ENCODE measurements at regions not wholly inside any gene's neighbourhood (a gene's known extent, or its start where the extent isn't known, plus 50 kb on each side); places are given as distances from the start of the nearest gene placed in this dataset.

- no peak overlapping the region for H3K4me3 ChIP-seq (ENCODE audit: insufficient read depth, low read depth, low read length)
- no peak overlapping the region for H4K8ac ChIP-seq (ENCODE audit: low read depth in 2 of 2, low read length in 2 of 2)
- POLR2A ChIA-PET (ENCODE audit: unreplicated experiment) = no interaction called here
- dilution Hi-C loops (cut with HindIII; ENCODE audit: low sequenced_read_pairs, unreplicated experiment) (no loop called here), in situ Hi-C loops (cut with MboI; ENCODE audit: low sequenced_read_pairs) (no loop called here), intact Hi-C loops (cut with micrococcal nuclease) (no loop called here)
- H2AK9ac ChIP-seq (replicated peaks; ENCODE audit: low read depth, low read length, poor library complexity) = no peak overlapping the region
- no peak overlapping the region for H2BK15ac ChIP-seq (ENCODE audit: low read depth, low read length)
- CTCF ChIA-PET = interaction anchor here (0.6 kb wide), 1 partner anchor 1571 kb away, joined by 3 read pairs; no protein-coding TSS in a partner anchor
- no peak overlapping the region for H2AK5ac ChIP-seq (ENCODE audit: low read depth, low read length)
- H3K4ac ChIP-seq (ENCODE audit: low read depth, low read length) = no peak overlapping the region
- no peak overlapping the region for H4K91ac ChIP-seq (ENCODE audit: insufficient read depth, low read depth, low read length)
- no peaks in the 10 kb centered on the region for H3K79me1 ChIP-seq (ENCODE audit: low read depth in 1 of 2, low read length in 2 of 2)
- no peak overlapping the region for H3K9ac ChIP-seq (ENCODE audit: low read depth, low read length)
- 100% methylated on average over 1 of the region's 2 CpGs; no CpG with 5 or more reads in 1 of the 2 experiments for WGBS, 2 experiments (ENCODE audit: extremely low coverage in 2 of 2, insufficient read length in 1 of 2)
- no peak overlapping the region for H2AFZ ChIP-seq (replicated peaks; ENCODE audit: low read length, poor library complexity)
- BruUV-seq (replicated peaks) = no TSS peak
- no peaks in the 10 kb centered on the region for H3K4me1 ChIP-seq (ENCODE audit: control insufficient read depth, insufficient read depth, low read length)
- H3K27ac ChIP-seq (ENCODE audit: insufficient read depth, low read length) = no peak overlapping the region
- H3K9me1 ChIP-seq (ENCODE audit: insufficient read depth, low read length) = no peaks in the 10 kb centered on the region
- no peak overlapping the region for H3K56ac ChIP-seq (ENCODE audit: extremely low read depth, insufficient read depth, low read length)
- TF ChIP-seq POLR2A (IDR thresholded peaks at IDR 0.05; ENCODE audit: low read depth, low read length) = no peak
- TF ChIP-seq MXI1 (IDR thresholded peaks at IDR 0.05; ENCODE audit: borderline replicate concordance, low read depth, low read length) = no peak
- no peak for TF ChIP-seq BHLHE40 (IDR thresholded peaks at IDR 0.05; ENCODE audit: low read depth, low read length)
- TF ChIP-seq FOS (IDR thresholded peaks at IDR 0.05; ENCODE audit: low read depth, low read length) = no peak
- TF ChIP-seq NFE2L2 (IDR thresholded peaks at IDR 0.05; ENCODE audit: low read depth, low read length) = no peak
- no peak for TF ChIP-seq MAFK (IDR thresholded peaks at IDR 0.05; ENCODE audit: low read depth, low read length)
- TF ChIP-seq CEBPB (IDR thresholded peaks at IDR 0.05; ENCODE audit: low read depth, low read length) = no peak
- no peak for TF ChIP-seq RCOR1 (IDR thresholded peaks at IDR 0.05; ENCODE audit: insufficient replicate concordance, low read length)
- no peak overlapping the region for H3K23ac ChIP-seq (ENCODE audit: low read depth, low read length)
- ATAC-seq (ENCODE audit: low read depth) (no peak), DNase-seq (peak; percentile 2)
- H2BK120ac ChIP-seq (ENCODE audit: low read depth, low read length) = no peak overlapping the region
- no peaks in the 10 kb centered on the region for H3K27me3 ChIP-seq (ENCODE audit: control insufficient read depth, insufficient read depth, low read length)
- no peaks in the 10 kb centered on the region for H3K9me3 ChIP-seq (ENCODE audit: control insufficient read depth, insufficient read depth, low read length)
- no peak overlapping the region for H3K18ac ChIP-seq (ENCODE audit: low read depth, low read length)
- no peaks in the 10 kb centered on the region for H3K36me3 ChIP-seq (ENCODE audit: control insufficient read depth, insufficient read depth, low read length)
- no peaks in the 10 kb centered on the region for H4K20me1 ChIP-seq (ENCODE audit: insufficient read depth, low read length)
- H2BK20ac ChIP-seq (ENCODE audit: low read depth, low read length) = no peak overlapping the region
- H4K5ac ChIP-seq (ENCODE audit: low read depth, low read length) = no peak overlapping the region
- H3K14ac ChIP-seq (replicated peaks; ENCODE audit: low read depth, low read length) = no peak overlapping the region
- no peak overlapping the region for H3K4me2 ChIP-seq (ENCODE audit: low read depth, low read length)
- H2BK5ac ChIP-seq (ENCODE audit: low read depth, low read length, poor library complexity, severe bottlenecking) = no peak overlapping the region
Observed at GRCh38 chr3:21310161-21310560, 440.8 kb downstream of the ZNF385D start.
